OCI-LY3 (cell line): ENCODE measurements at regions not wholly inside any gene's neighbourhood (a gene's known extent, or its start where the extent isn't known, plus 50 kb on each side); places are given as distances from the start of the nearest gene placed in this dataset.
"Not testable (repeated sequence)": the region's sequence is repeated elsewhere in the genome, so short reads cannot be mapped to it uniquely, and the experiment has no call there.

ENCODE experiments used
- H2AFZ ChIP-seq: fragments of 200-600, 300-600 bp; shearing (Covaris generic); 2 replicates; pipeline ENCODE4 v1.6.0; 2014; ENCODE audit warnings: antibody characterized with exemption, low read depth, low read length
- H3K27ac ChIP-seq: fragments of 200-600, 300-600 bp; sonication (generic); 2 replicates; pipeline ENCODE4 v1.5.1; 2014; ENCODE audit warnings: mild to moderate bottlenecking, low read length, moderate library complexity, mixed read lengths
- H3K27me3 ChIP-seq: fragments of 200-600, 300-600 bp; sonication (generic); 2 replicates; pipeline ENCODE4 v1.6.1; 2014; ENCODE audit warnings: low read depth, low read length, mixed read lengths
- H3K36me3 ChIP-seq: fragments of 200-600, 300-600 bp; sonication (generic); replicated peaks from 2 replicates; pipeline ENCODE3; 2014; ENCODE audit warnings: low read depth, low read length, mixed read lengths
- H3K4me1 ChIP-seq: fragments of 300-600, 200-600 bp; sonication (generic); 2 replicates; pipeline ENCODE4 v1.6.1; 2014; ENCODE audit warnings: low read length, mixed read lengths
- H3K4me2 ChIP-seq: fragments of 200-600, 300-600 bp; sonication (generic); 2 replicates; pipeline ENCODE4 v1.6.1; 2014; ENCODE audit warnings: low read length, mixed read lengths
- H3K4me3 ChIP-seq: fragments of 300-600, 200-600 bp; sonication (generic); 2 replicates; pipeline ENCODE4 v1.5.1; 2014; ENCODE audit warnings: antibody characterized with exemption, mild to moderate bottlenecking, low read length, moderate library complexity
- H3K79me2 ChIP-seq: fragments of 300-600, 200-600 bp; shearing (Covaris generic); 2 replicates; pipeline ENCODE4 v1.6.1; 2014; ENCODE audit warnings: mild to moderate bottlenecking, low read length, mixed read lengths
- H3K9ac ChIP-seq: fragments of 300-600, 200-600 bp; shearing (Covaris generic); 2 replicates; pipeline ENCODE4 v1.6.0; 2014; ENCODE audit warnings: mild to moderate bottlenecking, low read length, moderate library complexity
- H3K9me3 ChIP-seq: fragments of 200-600, 300-600 bp; shearing (Covaris generic); 2 replicates; pipeline ENCODE4 v1.6.1; 2014; ENCODE audit warnings: low read length, mixed read lengths; ENCODE audit not compliant: insufficient read depth
- H4K20me1 ChIP-seq: fragments of 200-600, 300-600 bp; sonication (generic); 2 replicates; pipeline ENCODE4 v1.6.1; 2016; ENCODE audit warnings: low read length, mixed read lengths; ENCODE audit not compliant: insufficient read depth
- EZH2phosphoT487 ChIP-seq: fragments of 200-600 bp; shearing (Covaris generic); IDR thresholded peaks from 2 replicates; pipeline ENCODE4 v1.6.1; 2018; ENCODE audit warnings: antibody characterized with exemption, mixed run types, low read depth
- TF ChIP-seq, protein P1 (sequence below): fragments of 200-600, 300-600 bp; sonication (generic); IDR thresholded peaks from 2 replicates; pipeline ENCODE4 v1.5.1; 2014; ENCODE audit warnings: antibody characterized with exemption, low read length, low read depth

DNA sequence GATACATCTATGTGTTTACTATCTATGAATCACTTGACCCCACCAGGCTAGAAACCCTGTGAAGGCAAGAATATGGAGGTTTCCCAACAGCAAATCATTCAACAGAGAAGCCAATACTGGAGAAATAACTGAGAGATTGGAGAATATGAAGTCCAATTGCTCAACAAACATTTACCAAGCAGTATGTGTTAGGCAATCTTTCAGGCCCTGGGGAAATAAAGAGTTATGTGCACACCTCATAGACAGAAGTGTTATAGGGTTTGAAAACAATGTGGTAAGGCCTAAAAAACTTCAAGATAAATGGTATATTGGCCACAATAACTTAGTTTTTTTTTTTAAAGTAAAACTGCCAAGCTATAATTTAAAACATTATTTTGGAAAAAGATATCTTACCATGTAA lies 1245.8 kb downstream of the CDH11 start:
- no peaks in the 10 kb centered on the region for H3K79me2 ChIP-seq
- no peak overlapping the region for H2AFZ ChIP-seq
- H3K4me1 ChIP-seq = no peaks in the 10 kb centered on the region
- H3K27ac ChIP-seq = no peak overlapping the region
- no peaks in the 10 kb centered on the region for H3K9me3 ChIP-seq
- no peak overlapping the region for H3K4me3 ChIP-seq
- no peaks in the 10 kb centered on the region for H3K27me3 ChIP-seq
- H4K20me1 ChIP-seq = no peaks in the 10 kb centered on the region
- H3K4me2 ChIP-seq = no peak overlapping the region
- no peak overlapping the region for H3K9ac ChIP-seq
- TF ChIP-seq, protein P1, sequence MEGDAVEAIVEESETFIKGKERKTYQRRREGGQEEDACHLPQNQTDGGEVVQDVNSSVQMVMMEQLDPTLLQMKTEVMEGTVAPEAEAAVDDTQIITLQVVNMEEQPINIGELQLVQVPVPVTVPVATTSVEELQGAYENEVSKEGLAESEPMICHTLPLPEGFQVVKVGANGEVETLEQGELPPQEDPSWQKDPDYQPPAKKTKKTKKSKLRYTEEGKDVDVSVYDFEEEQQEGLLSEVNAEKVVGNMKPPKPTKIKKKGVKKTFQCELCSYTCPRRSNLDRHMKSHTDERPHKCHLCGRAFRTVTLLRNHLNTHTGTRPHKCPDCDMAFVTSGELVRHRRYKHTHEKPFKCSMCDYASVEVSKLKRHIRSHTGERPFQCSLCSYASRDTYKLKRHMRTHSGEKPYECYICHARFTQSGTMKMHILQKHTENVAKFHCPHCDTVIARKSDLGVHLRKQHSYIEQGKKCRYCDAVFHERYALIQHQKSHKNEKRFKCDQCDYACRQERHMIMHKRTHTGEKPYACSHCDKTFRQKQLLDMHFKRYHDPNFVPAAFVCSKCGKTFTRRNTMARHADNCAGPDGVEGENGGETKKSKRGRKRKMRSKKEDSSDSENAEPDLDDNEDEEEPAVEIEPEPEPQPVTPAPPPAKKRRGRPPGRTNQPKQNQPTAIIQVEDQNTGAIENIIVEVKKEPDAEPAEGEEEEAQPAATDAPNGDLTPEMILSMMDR = no peak
- H3K36me3 ChIP-seq = no peaks in the 10 kb centered on the region

DNA sequence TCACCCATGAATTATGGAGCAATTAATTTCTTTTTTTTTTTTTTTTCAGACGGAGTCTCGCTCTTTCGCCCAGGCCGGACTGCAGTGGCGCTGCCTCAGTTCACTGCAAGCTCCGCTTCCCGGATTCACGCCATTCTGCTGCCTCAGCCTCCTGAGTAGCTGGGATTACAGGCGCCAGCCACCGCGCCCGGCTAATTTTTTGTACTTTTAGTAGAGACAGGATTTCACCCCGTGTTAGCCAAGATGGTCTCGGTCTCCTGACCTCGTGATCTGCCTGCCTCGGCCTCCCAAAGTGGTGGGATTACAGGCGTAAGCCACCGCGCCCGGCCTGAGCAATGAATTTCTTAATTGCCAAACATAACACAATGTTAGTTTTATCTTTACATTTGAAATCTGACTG lies 1261.2 kb downstream of the CDH11 start:
- H3K36me3 ChIP-seq, H2AFZ ChIP-seq, H3K4me1 ChIP-seq, H3K9ac ChIP-seq, H3K27me3 ChIP-seq, H3K4me2 ChIP-seq, H3K27ac ChIP-seq, H3K79me2 ChIP-seq, H4K20me1 ChIP-seq, H3K9me3 ChIP-seq, H3K4me3 ChIP-seq: not testable (repeated sequence)

DNA sequence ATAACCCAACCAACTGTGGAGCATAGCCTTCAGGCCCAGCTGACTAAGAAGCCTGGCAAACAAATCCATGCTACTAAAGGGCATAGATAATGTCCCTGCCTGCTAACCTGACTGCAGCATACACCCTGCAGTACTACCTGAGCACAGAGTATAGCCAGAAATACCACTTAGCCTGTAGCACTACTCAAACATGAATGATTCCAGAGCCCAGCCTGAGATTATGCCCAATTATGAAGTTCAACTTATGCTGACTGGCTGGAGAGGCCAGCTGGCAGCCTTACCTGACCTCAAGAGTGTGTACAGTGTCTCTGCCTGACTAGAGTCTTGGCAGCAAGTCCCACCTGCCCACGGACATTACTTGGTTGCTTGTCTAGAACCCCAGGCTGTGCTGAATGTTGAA lies 1265.3 kb downstream of the CDH11 start:
- Histone ChIP-seq H2AFZ (no peak overlapping the region), H3K4me2 (no peak overlapping the region)

DNA sequence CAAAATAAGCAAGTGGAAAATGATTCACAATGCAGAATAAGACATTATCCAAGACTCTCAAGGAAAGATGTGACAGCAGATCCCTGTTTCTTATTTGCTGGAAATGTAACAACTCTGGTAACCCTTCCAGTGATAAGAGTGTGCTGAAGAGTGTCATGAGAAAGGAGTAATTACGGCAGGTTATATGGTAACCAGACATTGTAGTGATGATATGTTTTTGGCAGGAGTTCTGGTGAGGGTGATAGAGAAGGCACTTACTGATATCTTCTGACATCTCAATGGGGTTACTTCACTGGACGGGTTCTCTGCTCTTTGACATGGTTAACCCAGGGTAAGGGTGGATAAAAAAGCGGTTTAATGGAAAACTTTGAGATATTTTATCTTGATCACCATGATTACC lies 1270.9 kb downstream of the CDH11 start:
- H3K4me3 ChIP-seq = no peak overlapping the region
- no peak overlapping the region for H3K27ac ChIP-seq
- H3K9me3 ChIP-seq = no peaks in the 10 kb centered on the region

More for the DNA sequence above, 1265.3 kb downstream of the CDH11 start:
- Histone ChIP-seq H3K9me3 (no peaks in the 10 kb centered on the region), H3K79me2 (no peaks in the 10 kb centered on the region), H3K4me1 (no peaks in the 10 kb centered on the region), H3K27ac (no peak overlapping the region), H3K4me3 (no peak overlapping the region), H3K9ac (no peak overlapping the region), H3K27me3 (no peaks in the 10 kb centered on the region), H3K36me3 (no peaks in the 10 kb centered on the region), H4K20me1 (no peaks in the 10 kb centered on the region)
- TF ChIP-seq EZH2phosphoT487 = no peak
- TF ChIP-seq, protein P1 = no peak

More for the DNA sequence above, 1270.9 kb downstream of the CDH11 start:
- H3K4me1 ChIP-seq = no peaks in the 10 kb centered on the region
- H2AFZ ChIP-seq = no peak overlapping the region
- no peak overlapping the region for H3K4me2 ChIP-seq
- H3K9ac ChIP-seq = no peak overlapping the region
- H3K79me2 ChIP-seq = no peaks in the 10 kb centered on the region
- no peaks in the 10 kb centered on the region for H3K27me3 ChIP-seq
- H3K36me3 ChIP-seq = no peaks in the 10 kb centered on the region
- H4K20me1 ChIP-seq = no peaks in the 10 kb centered on the region
- no peak for TF ChIP-seq EZH2phosphoT487
- TF ChIP-seq, protein P1 = no peak
